Stimulated activated CD4-positive, alpha-beta T cell treated with anti-CD3 and anti-CD28 coated beads, Interleukin-12 subunit alpha, Interleukin-12 subunit beta, amount 100 ng/mL, for 48 hours (primary cell): ENCODE measurements at regions not wholly inside any gene's neighbourhood (a gene's known extent, or its start where the extent isn't known, plus 50 kb on each side); places are given as distances from the start of the nearest gene placed in this dataset.
"Not testable (repeated sequence)": the region's sequence is repeated elsewhere in the genome, so short reads cannot be mapped to it uniquely, and the experiment has no call there.

Source experiments
- DNase-seq, 3 donors: peaks; one replicate each; pipeline ENCODE4 v3.0.0-alpha.2; 2020; ENCODE audit warnings: low read depth in 2 of 3, low spot score in 1 of 3

DNA sequence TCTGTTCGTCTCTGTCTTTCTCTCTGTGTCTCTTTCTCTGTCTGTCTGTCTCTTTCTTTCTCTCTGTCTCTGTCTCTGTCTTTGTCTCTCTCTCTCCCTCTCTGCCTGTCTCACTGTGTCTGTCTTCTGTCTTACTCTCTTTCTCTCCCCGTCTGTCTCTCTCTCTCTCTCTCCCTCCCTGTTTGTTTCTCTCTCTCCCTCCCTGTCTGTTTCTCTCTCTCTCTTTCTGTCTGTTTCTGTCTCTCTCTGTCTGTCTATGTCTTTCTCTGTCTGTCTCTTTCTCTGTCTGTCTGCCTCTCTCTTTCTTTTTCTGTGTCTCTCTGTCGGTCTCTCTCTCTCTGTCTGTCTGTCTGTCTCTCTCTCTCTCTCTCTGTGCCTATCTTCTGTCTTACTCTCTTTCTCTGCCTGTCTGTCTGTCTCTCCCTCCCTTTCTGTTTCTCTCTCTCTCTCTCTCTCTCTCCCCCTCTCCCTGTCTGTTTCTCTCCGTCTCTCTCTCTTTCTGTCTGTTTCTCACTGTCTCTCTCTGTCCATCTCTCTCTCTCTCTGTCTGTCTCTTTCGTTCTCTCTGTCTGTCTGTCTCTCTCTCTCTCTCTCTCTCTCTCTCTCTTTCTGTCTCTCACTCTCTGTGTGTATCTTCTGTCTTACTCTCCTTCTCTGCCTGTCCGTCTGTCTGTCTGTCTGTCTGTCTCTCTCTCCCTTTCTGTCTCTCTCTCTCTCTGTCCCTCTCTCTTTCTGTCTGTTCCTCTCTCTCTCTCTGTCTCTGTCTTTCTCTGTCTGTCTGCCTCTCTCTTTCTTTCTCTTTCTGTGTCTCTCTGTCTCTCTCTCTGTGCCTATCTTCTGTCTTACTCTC is 2065.9 kb upstream of the TPTE start:
- not testable (repeated sequence) for DNase-seq

DNA sequence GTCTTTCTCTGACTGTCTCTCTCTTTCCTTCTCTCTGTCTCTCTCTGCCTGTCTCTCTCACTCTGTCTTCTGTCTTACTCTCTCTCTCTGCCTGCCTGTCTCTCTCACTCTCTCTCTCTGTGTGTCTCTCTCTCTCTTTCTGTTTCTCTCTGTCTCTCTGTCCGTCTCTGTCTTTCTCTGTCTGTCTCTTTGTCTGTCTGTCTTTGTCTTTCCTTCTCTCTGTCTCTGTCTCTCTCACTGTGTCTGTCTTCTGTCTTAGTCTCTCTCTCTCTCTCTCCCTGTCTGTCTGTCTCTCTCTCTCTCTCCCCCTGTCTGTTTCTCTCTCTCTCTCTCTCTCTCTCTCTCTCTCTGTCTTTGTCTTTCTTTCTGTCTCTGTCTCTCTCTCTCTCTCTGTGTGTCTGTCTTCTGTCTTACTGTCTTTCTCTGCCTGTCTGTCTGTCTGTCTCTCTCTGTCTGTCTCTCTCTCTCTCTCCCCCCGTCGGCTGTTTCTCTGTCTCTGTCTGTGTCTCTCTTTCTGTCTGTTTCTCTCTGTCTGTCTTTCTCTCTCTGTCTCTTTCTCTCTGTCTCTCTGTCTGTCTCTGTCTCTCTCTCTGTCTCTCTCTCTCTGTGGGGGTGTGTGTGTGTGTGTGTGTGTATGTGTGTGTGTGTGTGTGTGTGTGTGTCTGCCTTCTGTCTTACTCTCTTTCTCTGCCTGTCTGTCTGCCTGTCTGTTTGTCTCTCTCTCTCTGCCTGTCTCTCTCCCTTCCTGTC is 2056.8 kb upstream of the TPTE start:
- DNase-seq = not testable (repeated sequence)

- not testable (repeated sequence) for DNase-seq
Observed at GRCh38 chr21:8466642-8467041, 2054.7 kb upstream of the TPTE start.
